ENCODE measurements at regions not wholly inside any gene's neighbourhood (a gene's known extent, or its start where the extent isn't known, plus 50 kb on each side); places are given as distances from the start of the nearest gene placed in this dataset.

- TF ChIP-seq ZBTB44 (tag by site-specific recombination; IDR thresholded peaks at IDR 0.05) (no peak), ZIC2 (tag by site-specific recombination; IDR thresholded peaks at IDR 0.05) (no peak), ZNF473 (tag by site-specific recombination; IDR thresholded peaks at IDR 0.05) (no peak), ZFP69B (tag by site-specific recombination; IDR thresholded peaks at IDR 0.05) (no peak), ZNF580 (tag by site-specific recombination; IDR thresholded peaks at IDR 0.05) (no peak), TCF7L2 (IDR thresholded peaks at IDR 0.05; ENCODE audit: borderline replicate concordance, low read depth, low read length) (no peak)
Observed at GRCh38 chr4:147310312-147310711, 170.6 kb upstream of the EDNRA start (continued).

- peaks cover 4% of the 10 kb centered on the region; the same call in 1 of the 2 replicates for H3K4me1 ChIP-seq (ENCODE audit: control insufficient read depth, insufficient read depth, low read length)
- no peaks in the 10 kb centered on the region for H3K9me3 ChIP-seq (ENCODE audit: control insufficient read depth, insufficient read depth, low read depth, low read length)
- H3K4me3 ChIP-seq (ENCODE audit: low read depth, low read length), result no peak overlapping the region
- TF ChIP-seq ZNF433 (tag by site-specific recombination; IDR thresholded peaks at IDR 0.05; ENCODE audit: low read depth) (no peak), ZNF585B (tag by site-specific recombination; IDR thresholded peaks at IDR 0.05) (no peak), ZNF335 (tag by site-specific recombination; conservative IDR thresholded peaks at IDR 0.05) (peak; percentile 12; the same call in 1 of the 2 replicates), SALL2 (tag by site-specific recombination; IDR thresholded peaks at IDR 0.05; ENCODE audit: borderline replicate concordance) (no peak), ZFP37 (tag by site-specific recombination; IDR thresholded peaks at IDR 0.05) (no peak)
- H3K36me3 ChIP-seq (ENCODE audit: control insufficient read depth in 2 of 2, insufficient read depth in 1 of 2, low read length in 2 of 2), result no peaks in the 10 kb centered on the region
- H3K27ac ChIP-seq (ENCODE audit: extremely low read depth, low read depth, low read length), result no peak overlapping the region
- CTCF ChIA-PET, result no interaction called here
- POLR2A ChIA-PET, result no interaction called here
Observed at GRCh38 chr4:147311956-147312355, 168.9 kb upstream of the EDNRA start.

- Histone ChIP-seq H3K4me1 (ENCODE audit: control insufficient read depth, insufficient read depth, low read length) (peaks cover 4% of the 10 kb centered on the region; the same call in 1 of the 2 replicates), H3K4me3 (ENCODE audit: low read depth, low read length) (no peak overlapping the region), H3K27ac (ENCODE audit: extremely low read depth, low read depth, low read length) (no peak overlapping the region; the same call in 1 of the 2 replicates), H3K36me3 (ENCODE audit: control insufficient read depth in 2 of 2, insufficient read depth in 1 of 2, low read length in 2 of 2) (no peaks in the 10 kb centered on the region), H3K9me3 (ENCODE audit: control insufficient read depth, insufficient read depth, low read depth, low read length) (no peaks in the 10 kb centered on the region)
- ChIA-PET CTCF (no interaction called here), POLR2A (no interaction called here)
- no peak for TF ChIP-seq ZNF621 (tag by site-specific recombination; IDR thresholded peaks at IDR 0.05)
- no peak for TF ChIP-seq GLI4 (tag by site-specific recombination; IDR thresholded peaks at IDR 0.05)
- no peak for TF ChIP-seq ZNF510 (tag by site-specific recombination; IDR thresholded peaks at IDR 0.05; ENCODE audit: insufficient replicate concordance)
- no peak for TF ChIP-seq ZNF280C (tag by site-specific recombination; IDR thresholded peaks at IDR 0.05)
- TF ChIP-seq INSM2 (tag by site-specific recombination; IDR thresholded peaks at IDR 0.05), result no peak
- no peak for TF ChIP-seq ZNF777 (tag by site-specific recombination; IDR thresholded peaks at IDR 0.05; ENCODE audit: borderline replicate concordance)
- no peak for TF ChIP-seq EGR2 (tag by site-specific recombination; IDR thresholded peaks at IDR 0.05; ENCODE audit: low read depth)
- no peak for TF ChIP-seq ZNF521 (tag by site-specific recombination; IDR thresholded peaks at IDR 0.05)
- TF ChIP-seq ZNF184 (tag by site-specific recombination; IDR thresholded peaks at IDR 0.05), result no peak
- TF ChIP-seq ZSCAN5A (tag by site-specific recombination; IDR thresholded peaks at IDR 0.05), result no peak
- no peak for TF ChIP-seq ZNF645 (tag by site-specific recombination; IDR thresholded peaks at IDR 0.05)
- TF ChIP-seq BCL11B (tag by site-specific recombination; IDR thresholded peaks at IDR 0.05; ENCODE audit: low read depth), result no peak
- TF ChIP-seq ZBTB17 (tag by site-specific recombination; IDR thresholded peaks at IDR 0.05), result no peak
- no peak for TF ChIP-seq ZFHX2 (tag by site-specific recombination; conservative IDR thresholded peaks at IDR 0.05)
- peak; percentile 67; the same call in 1 of the 2 replicates for TF ChIP-seq SP7 (tag by site-specific recombination; IDR thresholded peaks at IDR 0.05)
Observed at GRCh38 chr4:147312376-147313046, 168.4 kb upstream of the EDNRA start.

Measured in HEK293 (cell line).